ENCODE measurements at regions not wholly inside any gene's neighbourhood (a gene's known extent, or its start where the extent isn't known, plus 50 kb on each side); places are given as distances from the start of the nearest gene placed in this dataset.

GRCh38 chr18:66826211-66826610 lies 222.3 kb upstream of the CDH19 start:
- FAIRE-seq, result no peak

GRCh38 chr18:66825347-66825746 lies 221.5 kb upstream of the CDH19 start:
- FAIRE-seq, result no peak

- FAIRE-seq, result no peak
Observed at GRCh38 chr18:66819235-66819634, 215.3 kb upstream of the CDH19 start.

GRCh38 chr18:66813138-66813537 lies 209.2 kb upstream of the CDH19 start:
- FAIRE-seq, result no peak

GRCh38 chr18:66795051-66795450 lies 191.2 kb upstream of the CDH19 start:
- FAIRE-seq, result no peak

- FAIRE-seq, result no peak
Observed at GRCh38 chr18:66792466-66792865, 188.6 kb upstream of the CDH19 start.

- FAIRE-seq, result no peak
Observed at GRCh38 chr18:66780609-66781008, 176.7 kb upstream of the CDH19 start.

- no peak for FAIRE-seq
Observed at GRCh38 chr18:66778048-66778447, 174.2 kb upstream of the CDH19 start.

GRCh38 chr18:66769375-66769774 lies 165.5 kb upstream of the CDH19 start:
- no peak for FAIRE-seq

- no peak for FAIRE-seq
Observed at GRCh38 chr18:66764230-66764629, 160.3 kb upstream of the CDH19 start.

- no peak for FAIRE-seq
Observed at GRCh38 chr18:66761166-66761565, 157.3 kb upstream of the CDH19 start.

GRCh38 chr18:66760559-66760958 lies 156.7 kb upstream of the CDH19 start:
- FAIRE-seq, result no peak

GRCh38 chr18:66759050-66759828 lies 155.3 kb upstream of the CDH19 start:
- no peak for FAIRE-seq

GRCh38 chr18:66757946-66758345 lies 154.1 kb upstream of the CDH19 start:
- no peak for FAIRE-seq

GRCh38 chr18:66754335-66754734 lies 150.4 kb upstream of the CDH19 start:
- FAIRE-seq, result no peak

- FAIRE-seq, result no peak
Observed at GRCh38 chr18:66752733-66753132, 148.8 kb upstream of the CDH19 start.

- FAIRE-seq, result peak; percentile 61
Observed at GRCh38 chr18:66749481-66750035, 145.7 kb upstream of the CDH19 start.

GRCh38 chr18:66749030-66749429 lies 145.1 kb upstream of the CDH19 start:
- FAIRE-seq, result no peak

GRCh38 chr18:66742832-66743231 lies 138.9 kb upstream of the CDH19 start:
- no peak for FAIRE-seq

- FAIRE-seq, result no peak
Observed at GRCh38 chr18:66735933-66736332, 132.0 kb upstream of the CDH19 start.

- no peak for FAIRE-seq
Observed at GRCh38 chr18:66734451-66734850, 130.6 kb upstream of the CDH19 start.

- no peak for FAIRE-seq
Observed at GRCh38 chr18:66731890-66732289, 128.0 kb upstream of the CDH19 start.

- no peak for FAIRE-seq
Observed at GRCh38 chr18:66729442-66730239, 125.8 kb upstream of the CDH19 start.

GRCh38 chr18:66728951-66729350 lies 125.1 kb upstream of the CDH19 start:
- no peak for FAIRE-seq
